GM19397 (cell line): ENCODE measurements at regions not wholly inside any gene's neighbourhood (a gene's known extent, or its start where the extent isn't known, plus 50 kb on each side); places are given as distances from the start of the nearest gene placed in this dataset.
"Not testable (repeated sequence)": the region's sequence is repeated elsewhere in the genome, so short reads cannot be mapped to it uniquely, and the experiment has no call there.

Experiments
- ATAC-seq: cut with Tn5 transposase; IDR thresholded peaks from one replicate; pipeline ENCODE4 v1.9.1; 2021; ENCODE audit warnings: mild to moderate bottlenecking, moderate library complexity; ENCODE audit not compliant: unreplicated experiment

- ATAC-seq = not testable (repeated sequence)
Observed at GRCh38 chr4:4026708-4027107, 200.0 kb downstream of the OTOP1 start.

- ATAC-seq = not testable (repeated sequence)
Observed at GRCh38 chr4:4028752-4029151, 198.0 kb downstream of the OTOP1 start.

- ATAC-seq = not testable (repeated sequence)
Observed at GRCh38 chr4:4030509-4030908, 196.2 kb downstream of the OTOP1 start.

- ATAC-seq = not testable (repeated sequence)
Observed at GRCh38 chr4:4031446-4032135, 195.1 kb downstream of the OTOP1 start.

- not testable (repeated sequence) for ATAC-seq
Observed at GRCh38 chr4:4032364-4032763, 194.4 kb downstream of the OTOP1 start.

- ATAC-seq = not testable (repeated sequence)
Observed at GRCh38 chr4:4032801-4033605, 193.7 kb downstream of the OTOP1 start.

GRCh38 chr4:4037399-4038138 is 189.2 kb downstream of the OTOP1 start:
- not testable (repeated sequence) for ATAC-seq

GRCh38 chr4:4045823-4046222 is 180.9 kb downstream of the OTOP1 start:
- ATAC-seq = not testable (repeated sequence)

GRCh38 chr4:4046686-4047085 is 180.0 kb downstream of the OTOP1 start:
- ATAC-seq = not testable (repeated sequence)

GRCh38 chr4:4047202-4047601 is 179.5 kb downstream of the OTOP1 start:
- not testable (repeated sequence) for ATAC-seq

GRCh38 chr4:4048227-4048626 is 178.5 kb downstream of the OTOP1 start:
- ATAC-seq = not testable (repeated sequence)

- not testable (repeated sequence) for ATAC-seq
Observed at GRCh38 chr4:4050781-4051180, 175.9 kb downstream of the OTOP1 start.

- not testable (repeated sequence) for ATAC-seq
Observed at GRCh38 chr4:4052933-4053332, 173.8 kb downstream of the OTOP1 start.

GRCh38 chr4:4057226-4057625 is 169.5 kb downstream of the OTOP1 start:
- ATAC-seq = not testable (repeated sequence)

- ATAC-seq = not testable (repeated sequence)
Observed at GRCh38 chr4:4084171-4084570, 142.6 kb downstream of the OTOP1 start.

- ATAC-seq = not testable (repeated sequence)
Observed at GRCh38 chr4:4089716-4090419, 136.9 kb downstream of the OTOP1 start.

GRCh38 chr4:4090720-4091119 is 136.0 kb downstream of the OTOP1 start:
- ATAC-seq = not testable (repeated sequence)

GRCh38 chr4:4092159-4092558 is 134.6 kb downstream of the OTOP1 start:
- ATAC-seq = not testable (repeated sequence)

- ATAC-seq = not testable (repeated sequence)
Observed at GRCh38 chr4:4099610-4100009, 127.1 kb downstream of the OTOP1 start.

- not testable (repeated sequence) for ATAC-seq
Observed at GRCh38 chr4:4106923-4107322, 119.8 kb downstream of the OTOP1 start.
